GM12891 (cell line): ENCODE measurements at regions not wholly inside any gene's neighbourhood (a gene's known extent, or its start where the extent isn't known, plus 50 kb on each side); places are given as distances from the start of the nearest gene placed in this dataset.
"Not testable (repeated sequence)": the region's sequence is repeated elsewhere in the genome, so short reads cannot be mapped to it uniquely, and the experiment has no call there.

Experiments
- DNase-seq: peaks from one replicate; pipeline ENCODE4 v3.0.0; 2011; ENCODE audit warnings: low spot score; ENCODE audit not compliant: insufficient read length
- FAIRE-seq: peaks from 2 replicates; lab custom pipeline; 2011; peaks lifted over from hg19 to GRCh38; lab: Jason Lieb, UNC
- PAX5 ChIP-seq: IDR thresholded peaks from 2 replicates; pipeline ENCODE4 v1.6.1; 2011; ENCODE audit warnings: low read length, moderate library complexity, mild to moderate bottlenecking; ENCODE audit not compliant: insufficient read depth, severe bottlenecking
- POLR2A ChIP-seq: IDR thresholded peaks from 2 replicates; pipeline ENCODE4 v1.6.1; 2011; ENCODE audit warnings: low read depth, low read length, control low read depth
- POLR2AphosphoS5 ChIP-seq: IDR thresholded peaks from 2 replicates; pipeline ENCODE4 v1.6.1; 2011; ENCODE audit warnings: low read depth, low read length, control low read depth
- POU2F2 ChIP-seq: IDR thresholded peaks from 2 replicates; pipeline ENCODE4 v1.6.1; 2011; ENCODE audit warnings: low read depth, mild to moderate bottlenecking, control low read depth, low read length, moderate library complexity
- SPI1 ChIP-seq: IDR thresholded peaks from 2 replicates; pipeline ENCODE4 v1.6.1; 2011; ENCODE audit warnings: low read depth, low read length, control low read depth
- TAF1 ChIP-seq: IDR thresholded peaks from 2 replicates; pipeline ENCODE4 v1.6.1; 2011; ENCODE audit warnings: low read depth, low read length, control low read depth

DNA sequence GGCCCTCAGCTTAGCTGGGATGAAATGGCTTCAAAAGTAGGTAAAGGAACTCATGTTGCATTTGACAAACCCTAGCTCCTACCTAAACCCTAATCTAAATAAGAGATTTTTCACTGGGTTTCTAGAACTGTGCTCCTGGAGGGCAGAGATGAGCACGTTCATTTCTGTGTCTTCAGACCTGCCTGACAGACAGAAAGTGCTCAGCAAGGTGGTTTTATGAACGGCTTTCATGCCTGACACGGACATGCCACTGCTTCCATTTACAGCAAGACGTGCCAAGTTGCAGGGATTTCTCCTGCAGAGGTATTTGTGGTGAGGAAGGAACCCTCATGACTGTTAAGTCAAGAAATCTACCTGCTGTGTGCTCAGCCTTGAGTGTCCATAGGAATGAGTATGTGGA is 83.5 kb upstream of the KMT2C start:
- no peak for DNase-seq
- no peak for TF ChIP-seq POU2F2
- FAIRE-seq: no peak

- no peak for DNase-seq
- no peak for FAIRE-seq
- TF ChIP-seq POU2F2: no peak
- TF ChIP-seq SPI1: no peak
- no peak for TF ChIP-seq PAX5
- no peak for TF ChIP-seq POLR2AphosphoS5
- no peak for TF ChIP-seq POLR2A
- no peak for TF ChIP-seq TAF1
Observed at GRCh38 chr7:152516216-152516615, 80.4 kb upstream of the KMT2C start.

- not testable (repeated sequence) for FAIRE-seq, DNase-seq
Observed at GRCh38 chr7:152515266-152515950, 79.6 kb upstream of the KMT2C start.

GRCh38 chr7:152514771-152515105 is 78.9 kb upstream of the KMT2C start:
- DNase-seq (no peak), FAIRE-seq (no peak)
- TF ChIP-seq POU2F2 (no peak), POLR2A (no peak), SPI1 (no peak), PAX5 (no peak), TAF1 (no peak), POLR2AphosphoS5 (no peak)

DNA sequence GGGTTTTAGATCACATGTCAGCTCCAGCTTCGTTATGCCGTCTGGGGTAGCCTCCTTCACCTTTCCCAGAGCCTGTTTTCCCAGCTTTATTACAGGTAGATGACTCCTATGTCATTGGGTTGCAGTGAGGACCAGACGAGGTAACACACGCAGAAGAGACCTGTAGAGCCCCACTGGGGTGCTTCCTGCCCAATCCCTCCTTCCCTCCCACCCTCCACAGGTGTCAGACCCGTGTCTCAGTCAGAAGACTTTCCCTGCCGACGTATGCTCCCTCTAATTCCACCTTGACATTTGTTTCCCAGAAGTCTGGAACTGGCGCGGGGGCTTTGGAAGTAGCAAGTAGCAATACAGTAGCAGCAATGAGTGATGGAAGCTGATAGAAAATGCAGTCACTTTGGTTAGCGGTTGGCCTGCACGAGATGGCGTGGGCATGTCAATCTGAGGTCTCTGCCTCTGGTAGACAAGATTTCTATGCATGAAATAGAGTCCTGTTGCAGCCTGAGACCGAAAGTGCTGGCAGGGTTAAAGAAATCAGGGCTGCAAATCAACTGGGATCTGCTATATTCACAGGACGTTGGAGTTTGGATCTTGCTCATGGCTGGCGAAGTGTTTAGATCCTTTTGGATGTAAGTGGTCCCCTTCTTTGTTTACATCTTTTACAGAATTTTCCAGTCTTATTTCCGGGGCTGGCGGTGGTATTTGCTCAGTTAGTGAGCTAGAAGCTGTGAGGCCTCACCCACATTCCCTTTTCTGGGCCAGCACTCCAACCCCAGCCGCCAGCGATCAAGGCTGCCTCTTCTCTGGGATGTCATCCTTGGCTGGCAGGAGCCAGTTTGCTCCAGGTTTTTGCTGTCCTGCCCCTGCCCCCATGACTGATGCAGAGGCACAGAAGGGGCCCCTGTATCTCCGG is 78.3 kb upstream of the KMT2C start:
- no peak for DNase-seq
- TF ChIP-seq POLR2A (no peak), PAX5 (no peak), POU2F2 (no peak), POLR2AphosphoS5 (no peak), SPI1 (no peak), TAF1 (no peak)
- no peak for FAIRE-seq

GRCh38 chr7:152512706-152513105 is 76.9 kb upstream of the KMT2C start:
- DNase-seq (no peak), FAIRE-seq (no peak)
- TF ChIP-seq SPI1: no peak

- FAIRE-seq (no peak), DNase-seq (no peak)
- TF ChIP-seq POU2F2 (no peak), TAF1 (no peak), POLR2A (no peak), PAX5 (no peak), SPI1 (no peak), POLR2AphosphoS5 (no peak)
Observed at GRCh38 chr7:152511736-152512135, 75.9 kb upstream of the KMT2C start.

- DNase-seq: no peak
- no peak for FAIRE-seq
- TF ChIP-seq POU2F2 (no peak), SPI1 (no peak), POLR2AphosphoS5 (no peak), PAX5 (no peak), TAF1 (no peak), POLR2A (no peak)
Observed at GRCh38 chr7:152508701-152509100, 72.9 kb upstream of the KMT2C start.

DNA sequence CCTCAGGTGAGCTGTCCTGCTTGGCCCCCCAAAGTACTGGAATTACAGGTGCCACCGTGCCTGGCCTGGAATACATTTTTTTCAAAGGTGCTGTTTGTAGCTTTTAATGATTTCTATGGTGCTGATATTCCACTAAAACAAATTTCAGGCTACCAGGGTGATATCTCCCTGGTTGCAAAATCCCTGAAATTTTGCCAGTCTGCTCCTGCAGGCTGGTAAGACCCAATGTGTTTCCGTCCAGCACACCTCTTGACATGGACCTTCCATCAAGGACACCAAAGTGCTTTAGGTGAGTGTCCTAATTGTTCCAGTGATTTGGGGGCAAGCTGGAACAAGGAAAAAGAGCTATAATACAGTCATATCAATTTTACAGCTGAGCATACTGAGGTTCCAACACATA is 69.8 kb upstream of the KMT2C start:
- DNase-seq: no peak
- FAIRE-seq: no peak
- TF ChIP-seq SPI1 (no peak), POU2F2 (no peak), POLR2AphosphoS5 (no peak), POLR2A (no peak), PAX5 (no peak), TAF1 (no peak)

DNA sequence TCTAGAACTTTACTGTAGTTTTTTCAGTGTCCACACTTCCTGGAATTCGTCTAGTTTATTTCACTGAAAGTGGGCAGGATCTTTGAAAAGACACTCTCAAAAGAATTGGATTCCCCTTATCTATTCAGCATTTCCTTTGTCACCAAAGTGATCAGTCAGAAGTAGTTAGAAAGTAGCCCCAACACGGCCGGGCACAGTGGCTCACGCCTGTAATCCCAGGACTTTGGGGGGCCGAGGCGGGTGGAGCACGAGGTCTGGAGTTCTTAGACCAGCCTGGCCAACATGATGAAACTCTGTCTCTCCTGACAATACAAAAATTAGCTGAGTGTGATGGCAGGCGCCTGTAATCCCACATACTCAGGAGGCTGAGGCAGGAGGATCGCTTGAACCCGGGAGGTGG is 69.0 kb upstream of the KMT2C start:
- no peak for TF ChIP-seq PAX5
- TF ChIP-seq POLR2A: no peak
- TF ChIP-seq SPI1: no peak
- TF ChIP-seq TAF1: no peak
- no peak for TF ChIP-seq POU2F2
- no peak for TF ChIP-seq POLR2AphosphoS5
- no peak for FAIRE-seq
- no peak for DNase-seq

DNA sequence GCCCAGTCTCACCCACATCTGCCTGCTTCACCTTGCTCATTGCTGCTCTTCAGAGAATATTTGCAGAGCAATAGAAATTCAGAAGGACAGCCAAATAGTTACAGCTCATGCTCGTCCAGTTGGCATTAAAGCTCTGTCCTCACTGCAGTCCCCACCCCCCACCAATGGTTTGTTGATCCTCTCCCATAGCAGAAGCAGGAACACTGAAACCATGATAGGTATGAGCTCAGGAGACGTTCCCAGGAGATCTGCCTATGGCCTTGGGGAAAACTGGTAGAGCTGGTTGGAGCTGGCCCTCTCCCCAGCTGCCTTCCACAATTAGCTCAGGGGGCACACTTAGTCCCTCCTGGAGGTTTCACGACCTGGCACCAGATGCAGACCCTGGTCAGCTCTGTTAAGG is 68.6 kb upstream of the KMT2C start:
- no peak for TF ChIP-seq SPI1
- TF ChIP-seq POLR2AphosphoS5: no peak
- TF ChIP-seq TAF1: no peak
- TF ChIP-seq POU2F2: no peak
- TF ChIP-seq POLR2A: no peak
- no peak for TF ChIP-seq PAX5
- FAIRE-seq (no peak), DNase-seq (no peak)
